ENCODE measurements at regions not wholly inside any gene's neighbourhood (a gene's known extent, or its start where the extent isn't known, plus 50 kb on each side); places are given as distances from the start of the nearest gene placed in this dataset.
"Not testable (repeated sequence)": the region's sequence is repeated elsewhere in the genome, so short reads cannot be mapped to it uniquely, and the experiment has no call there.

DNA sequence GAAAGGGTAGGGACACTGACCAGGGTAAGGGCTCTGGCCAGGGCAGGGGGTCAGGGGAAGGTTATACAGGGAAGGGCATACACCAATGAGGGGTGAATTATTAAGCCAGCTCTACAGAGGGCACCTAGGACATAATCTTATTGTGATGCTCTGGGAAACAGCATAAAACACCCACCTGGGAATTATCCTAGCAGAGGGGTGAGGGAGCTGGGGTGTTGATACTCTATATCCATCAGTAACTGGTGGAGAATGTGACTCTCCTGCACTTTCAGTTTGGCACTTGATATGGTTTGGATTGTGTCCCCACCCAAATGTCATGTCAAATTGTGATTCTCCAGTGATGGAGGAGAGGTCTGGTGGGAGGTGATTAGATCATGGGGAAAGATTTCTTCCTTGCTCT, 291.2 kb downstream of the ASMT start:
- no peak for DNase-seq

DNA sequence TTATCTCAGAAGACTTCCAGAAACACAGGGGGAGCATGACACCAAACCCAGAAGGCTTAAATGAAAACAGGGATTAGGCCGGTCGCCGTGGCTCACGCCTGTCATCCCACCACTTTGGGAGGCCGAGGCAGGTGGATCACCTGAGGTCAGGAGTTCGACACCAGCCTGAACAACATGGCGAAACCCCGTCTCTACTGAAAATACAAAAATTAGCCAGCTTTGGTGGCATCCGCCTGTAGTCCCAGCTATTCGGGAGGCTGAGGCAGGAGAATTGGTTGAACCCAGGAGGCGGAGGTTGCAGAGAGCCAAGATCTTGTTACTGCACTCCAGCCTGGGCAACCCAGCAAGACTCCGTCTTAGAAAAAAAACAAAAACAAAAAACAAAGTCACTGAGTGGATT, 294.1 kb downstream of the ASMT start:
- not testable (repeated sequence) for DNase-seq

DNA sequence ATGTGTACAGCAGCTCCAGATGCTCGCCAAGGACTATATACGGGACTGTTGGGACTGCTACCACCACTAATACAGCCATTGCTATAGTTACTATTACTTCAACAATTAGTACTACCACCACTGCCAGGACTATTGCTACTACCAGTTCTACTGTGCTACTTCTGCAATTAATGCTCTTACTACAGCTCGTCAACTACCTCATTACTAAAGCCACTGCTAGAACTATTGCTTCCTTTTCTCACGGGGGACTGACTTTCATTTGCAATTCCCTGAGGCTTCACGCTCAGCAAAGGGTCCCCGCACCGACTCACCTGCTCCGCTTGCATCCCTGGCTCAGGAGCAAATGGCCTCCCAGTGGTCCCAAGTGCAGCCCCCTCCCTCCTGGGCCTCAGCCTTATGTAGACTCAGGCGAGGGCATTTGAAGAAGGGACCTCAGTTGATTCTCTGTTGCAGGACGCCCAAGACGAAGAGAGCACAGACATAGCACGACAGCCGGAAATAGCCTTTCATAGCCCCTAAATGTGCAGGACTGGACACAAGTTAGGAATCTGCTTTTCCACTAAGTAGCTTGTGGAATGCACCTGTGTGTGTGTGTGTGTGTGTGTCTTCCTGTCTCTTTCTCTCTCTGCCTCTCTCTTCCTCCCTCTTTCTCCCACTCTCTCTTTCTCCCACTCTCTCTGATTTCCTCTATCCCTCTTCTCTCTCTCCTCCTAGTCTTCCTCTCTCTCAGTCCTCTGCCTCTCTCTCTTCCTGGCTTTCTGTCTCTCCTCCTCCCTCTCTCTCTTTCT, 294.8 kb downstream of the ASMT start:
- no peak for DNase-seq

DNA sequence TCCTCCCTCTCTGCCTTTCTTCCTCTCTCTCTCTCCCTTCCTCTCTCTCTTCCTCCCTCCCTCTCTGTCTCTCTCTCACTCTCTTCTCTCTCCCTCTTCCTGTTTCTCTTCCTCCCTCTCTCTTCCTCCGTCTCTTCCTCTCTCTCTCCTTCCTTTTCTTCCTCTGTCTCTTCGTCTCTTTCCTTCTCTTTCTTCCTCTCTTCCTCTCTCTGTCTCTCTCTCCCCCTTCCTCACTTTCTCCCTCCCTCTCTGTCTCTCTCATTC, 295.3 kb downstream of the ASMT start:
- DNase-seq = no peak

DNA sequence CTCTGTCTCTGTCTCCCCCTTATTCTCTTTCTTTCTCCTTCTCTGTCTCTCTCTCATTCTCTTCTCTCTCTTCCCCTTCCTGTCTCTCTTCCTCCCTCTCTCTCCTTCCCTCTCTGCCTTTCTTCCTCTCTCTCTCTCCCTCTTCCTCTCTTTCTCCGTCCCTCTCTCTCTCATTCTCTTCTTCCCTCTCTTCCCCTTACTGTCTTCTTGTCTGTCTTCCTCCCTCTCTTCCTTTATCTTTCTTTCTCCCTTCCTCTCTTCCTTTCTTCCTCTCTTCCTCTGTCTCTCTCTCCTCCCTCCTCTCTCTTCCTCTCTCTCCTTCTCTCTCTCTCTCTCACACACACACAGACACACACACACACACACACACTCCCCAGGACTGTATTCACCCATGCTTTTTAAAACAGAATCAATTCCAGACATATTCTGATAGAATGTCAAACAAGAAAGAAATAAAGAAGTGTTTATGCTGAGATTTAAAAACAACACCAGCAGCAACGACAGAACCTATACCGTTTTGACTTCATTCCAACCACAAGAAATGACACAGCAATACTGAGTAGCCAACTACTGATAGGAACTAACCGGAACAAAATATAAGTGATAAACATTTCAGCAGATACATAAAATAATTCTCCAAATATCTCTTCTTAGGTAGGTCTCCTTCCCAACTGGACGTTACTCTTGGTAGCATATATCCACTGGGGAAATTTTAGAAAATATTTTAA, 296.7 kb downstream of the ASMT start:
- no peak for DNase-seq

DNA sequence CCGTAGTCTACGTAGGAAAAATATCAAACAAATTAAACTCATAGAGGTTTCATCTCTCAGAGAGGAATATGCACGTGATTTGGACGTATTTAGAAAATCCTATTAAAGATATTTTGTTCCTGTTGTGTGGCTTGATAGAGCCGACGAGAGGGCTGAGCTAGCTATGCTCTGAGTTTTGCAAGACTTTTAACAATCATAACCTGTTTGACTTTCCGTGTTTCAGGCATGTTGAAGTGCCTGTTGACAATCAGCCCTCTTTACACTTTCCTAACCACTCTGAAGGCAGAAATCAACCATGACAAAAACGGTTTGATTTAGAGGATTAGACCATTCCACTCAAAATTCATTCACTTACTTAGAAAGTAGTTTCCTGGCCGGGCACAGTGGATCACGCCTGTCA, 297.3 kb downstream of the ASMT start:
- no peak for DNase-seq

DNA sequence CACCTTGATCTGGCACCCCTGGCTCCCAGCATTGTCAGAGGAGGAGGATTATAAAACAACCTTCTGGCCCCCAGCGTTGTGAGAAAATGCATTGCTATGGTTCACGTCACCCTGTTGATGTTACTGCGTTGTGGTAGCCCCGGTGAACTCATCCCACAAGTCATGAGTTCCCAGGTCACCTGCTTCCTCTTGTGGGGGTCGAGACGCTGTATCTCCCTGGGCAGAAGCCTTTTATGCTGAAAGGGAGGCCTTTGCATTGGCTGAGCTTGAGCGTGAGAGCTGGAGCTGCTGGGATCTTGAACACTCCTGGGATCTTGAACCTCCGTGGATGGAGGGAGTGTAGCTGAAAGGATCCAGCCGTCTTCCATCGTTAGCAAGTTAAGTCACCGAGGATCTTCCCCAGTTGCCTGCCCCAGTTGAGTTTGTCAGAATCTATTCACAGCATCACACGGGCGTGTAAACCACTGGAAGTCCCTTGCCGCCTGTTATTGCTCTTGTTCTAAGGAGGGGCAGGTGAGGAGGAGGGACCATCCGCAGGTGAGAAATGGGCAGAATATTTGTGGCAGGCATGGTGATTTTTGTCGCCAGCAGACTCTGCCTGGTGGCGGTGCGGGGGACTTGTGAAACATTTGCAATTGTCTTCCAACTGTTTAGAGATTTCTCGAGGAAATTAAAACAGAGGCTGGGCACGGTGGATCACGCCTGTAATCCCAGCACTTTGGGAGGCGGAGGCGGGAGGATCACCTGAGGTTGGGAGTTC, 299.9 kb downstream of the ASMT start:
- no peak for DNase-seq

DNA sequence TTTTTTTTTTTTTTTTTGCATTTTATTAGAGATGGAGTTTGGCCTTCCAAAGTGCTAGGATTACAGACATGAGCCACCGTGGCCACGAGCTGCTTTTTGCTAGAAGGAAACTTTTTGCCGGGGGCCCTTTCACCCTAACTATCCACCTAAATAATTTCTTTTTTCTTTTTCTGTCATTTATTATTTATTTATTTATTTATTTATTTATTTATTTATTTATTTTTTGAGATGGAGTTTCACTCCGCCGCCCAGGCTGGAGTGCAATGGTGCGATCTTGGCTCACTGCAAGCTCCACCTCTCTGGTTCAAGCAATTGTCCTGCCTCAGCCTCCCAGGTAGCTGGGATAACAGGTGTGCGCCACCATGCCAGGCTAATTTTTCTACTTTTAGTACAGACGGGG, 303.9 kb downstream of the ASMT start:
- no peak for DNase-seq

DNA sequence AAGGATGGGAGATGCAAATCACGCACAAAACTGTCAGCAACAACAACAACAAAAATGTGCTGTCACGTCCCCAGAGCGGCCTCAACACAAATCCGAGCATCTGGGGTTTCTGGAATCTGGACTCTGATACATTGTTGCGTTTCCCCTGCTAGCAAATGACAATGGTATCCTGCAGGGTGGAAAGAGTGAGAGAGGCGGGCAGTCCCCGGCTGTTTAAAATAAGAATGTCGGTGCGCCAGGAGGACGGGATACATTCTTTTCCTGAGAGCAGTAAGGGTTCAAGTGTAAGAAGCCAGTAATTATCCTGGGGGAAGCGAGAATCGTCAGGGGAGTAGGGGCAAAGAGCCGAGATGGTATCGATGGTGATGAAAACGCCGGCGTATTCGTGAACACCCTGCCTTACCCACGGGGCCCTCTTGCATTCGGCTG, 310.2 kb downstream of the ASMT start:
- no peak for DNase-seq

DNA sequence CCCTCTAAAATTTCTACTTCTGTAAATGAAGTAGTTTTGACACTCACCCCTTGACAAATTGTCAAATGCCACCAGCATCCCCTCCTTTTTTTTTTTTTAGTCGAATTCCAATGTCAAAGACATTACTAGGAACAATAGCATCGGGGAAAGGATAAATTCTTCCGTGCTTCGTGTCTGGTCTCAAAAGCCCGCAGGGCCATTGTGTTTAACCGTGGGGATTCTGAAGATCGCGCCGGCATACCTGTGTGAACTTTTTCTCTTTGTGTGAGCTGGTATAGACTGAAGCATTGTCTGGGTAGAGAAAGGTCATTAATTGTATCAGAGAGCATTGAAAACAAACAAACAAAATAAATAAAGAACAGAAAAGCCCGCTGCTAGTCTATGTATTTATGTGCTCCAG, 313.9 kb downstream of the ASMT start:
- DNase-seq = no peak

DNA sequence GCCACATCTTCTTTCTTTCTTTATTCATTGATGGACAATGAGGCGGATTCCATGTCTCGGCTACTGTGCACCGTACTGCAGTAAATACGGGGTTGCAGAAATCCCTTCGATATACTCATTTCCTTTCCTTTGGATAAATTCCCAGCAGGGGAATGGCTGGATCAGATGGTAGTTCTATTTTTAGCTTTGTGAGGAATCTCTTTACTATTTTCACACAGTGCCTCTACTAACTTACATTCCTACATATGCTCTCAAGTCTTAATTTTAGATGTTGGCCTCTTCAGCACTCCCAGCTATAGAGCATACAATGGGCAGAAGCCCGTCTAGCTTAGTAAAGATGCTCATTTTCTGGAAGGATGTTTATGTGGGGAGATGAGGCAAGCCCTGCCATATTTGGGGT, 317.4 kb downstream of the ASMT start:
- DNase-seq = no peak

DNA sequence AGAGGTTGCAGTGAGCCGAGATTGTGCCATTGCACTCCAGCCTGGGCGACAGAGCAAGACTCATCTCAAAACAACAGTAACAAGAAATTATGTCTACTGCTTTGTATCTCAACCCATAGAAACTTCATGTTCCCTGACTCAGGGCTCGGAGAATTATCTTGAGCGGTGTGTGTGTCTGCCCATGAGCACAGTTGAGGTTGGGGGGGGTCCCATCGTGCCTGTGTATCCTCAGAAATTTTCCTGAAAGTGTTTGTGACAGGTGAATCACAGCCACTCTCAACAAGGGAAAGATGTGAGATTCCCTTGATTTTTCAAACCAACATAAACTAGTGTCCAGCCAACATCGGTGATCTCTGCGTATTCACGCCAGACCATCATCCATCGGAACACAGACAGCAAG, 319.1 kb downstream of the ASMT start:
- DNase-seq = no peak

DNA sequence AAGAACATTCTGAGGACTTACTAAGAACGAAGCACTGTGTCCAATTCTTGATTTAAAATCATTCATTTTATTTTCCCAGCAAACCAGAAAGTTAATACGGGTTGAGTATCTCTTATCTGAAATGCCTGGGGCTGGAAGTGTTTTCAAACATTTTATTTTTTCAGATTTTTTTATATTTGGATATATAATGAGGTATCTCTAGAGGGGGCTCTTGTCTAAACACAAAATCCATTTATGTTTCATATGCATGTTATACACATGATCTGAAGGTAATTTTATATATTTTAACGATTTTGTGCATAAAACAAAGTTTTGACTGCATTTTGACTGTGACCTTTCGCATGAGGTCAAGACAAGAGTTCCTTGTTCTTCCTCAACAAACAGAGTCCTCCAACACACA, 320.9 kb downstream of the ASMT start:
- DNase-seq = no peak

DNA sequence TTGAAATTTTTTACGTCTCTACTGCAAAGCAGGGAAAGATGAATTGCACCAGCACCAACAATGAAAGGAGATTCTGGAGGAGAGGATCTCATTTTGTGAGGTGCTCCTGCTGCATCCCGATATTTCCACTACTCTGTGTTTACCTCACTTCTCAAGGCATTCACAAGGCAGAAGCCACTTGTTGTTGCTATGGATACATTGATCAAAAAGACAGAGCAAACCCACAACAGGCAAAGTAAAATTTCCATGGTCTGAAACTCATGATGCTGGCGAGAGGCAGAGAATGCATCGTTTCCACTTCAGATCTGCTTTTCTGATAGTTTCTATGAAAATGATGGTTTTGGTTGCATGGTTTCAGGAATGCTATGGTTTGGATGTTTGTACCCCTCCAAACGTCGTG, 323.3 kb downstream of the ASMT start:
- no peak for DNase-seq

DNA sequence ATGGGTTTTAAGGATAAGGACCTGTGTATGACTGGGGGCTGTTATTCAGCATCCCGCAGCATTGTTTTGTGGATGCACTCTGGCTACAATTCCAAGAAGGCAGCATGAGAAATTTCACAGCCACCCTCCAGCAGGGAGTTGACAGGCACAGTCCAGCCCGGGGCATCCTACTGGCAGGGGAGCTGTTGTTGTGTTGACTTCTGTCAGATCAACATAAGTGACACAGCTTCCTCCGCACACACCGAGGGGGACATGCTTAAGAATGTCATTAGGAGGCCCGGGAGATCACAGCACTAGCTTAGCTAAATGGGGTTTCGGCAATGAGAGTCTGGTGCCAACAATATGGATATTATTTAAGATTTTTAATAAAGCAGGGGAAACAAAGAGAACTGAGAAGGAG, 326.5 kb downstream of the ASMT start:
- DNase-seq = no peak

DNA sequence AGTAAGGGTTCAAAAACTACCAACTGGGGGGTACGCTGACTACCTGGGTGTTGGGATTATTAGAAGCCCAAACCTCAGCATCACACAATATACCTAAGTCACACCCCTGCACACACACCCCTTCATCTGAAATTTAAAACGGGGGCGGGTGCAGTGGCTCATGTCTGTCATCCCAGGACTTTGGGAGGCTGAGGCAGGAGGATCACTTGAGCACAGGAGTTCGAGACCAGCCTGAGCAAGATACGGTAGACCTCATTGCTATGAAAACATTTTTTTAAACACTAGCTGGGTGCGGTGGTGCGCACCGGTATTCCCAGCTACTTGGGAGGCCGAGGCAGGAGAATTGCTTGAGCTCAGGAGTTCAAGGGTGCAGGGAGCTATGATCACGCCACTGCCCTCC, 331.0 kb downstream of the ASMT start:
- DNase-seq = no peak

DNA sequence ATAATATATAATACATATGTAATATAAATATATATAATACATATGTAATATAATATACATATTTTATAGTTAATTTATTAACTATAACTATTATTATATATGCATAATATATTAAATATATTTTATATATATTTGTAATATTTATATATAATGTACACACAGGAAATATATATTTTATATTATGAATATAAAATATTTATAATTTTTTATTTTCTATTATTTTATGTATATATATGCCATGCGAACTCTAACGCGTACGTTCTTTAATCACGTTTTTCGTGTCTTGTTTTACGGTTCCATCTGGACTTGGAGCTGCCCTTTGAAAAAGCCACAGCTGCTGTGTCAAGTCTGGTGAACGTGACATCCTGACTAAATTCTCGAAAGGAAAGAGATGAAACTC, 332.1 kb downstream of the ASMT start:
- DNase-seq = no peak
